Naive thymus-derived CD4-positive, alpha-beta T cell (primary cell): ENCODE measurements at regions not wholly inside any gene's neighbourhood (a gene's known extent, or its start where the extent isn't known, plus 50 kb on each side); places are given as distances from the start of the nearest gene placed in this dataset.

Experiments
- ATAC-seq: fragments of 150-1000 bp; cut with Tn5 transposase; 2 replicates; pipeline ENCODE4 v1.10.0; 2021; ENCODE audit warnings: mild to moderate bottlenecking, moderate library complexity
- CTCF ChIA-PET: fragments of 350-600 bp; sonication (Branson Sonifier 250); formaldehyde crosslinking; loops from one replicate; lab custom pipeline; 2021; ENCODE audit warnings: antibody characterized with exemption; lab: Charles Lee
- POLR2A ChIA-PET: fragments of 350-600 bp; sonication (Branson Sonifier 250); formaldehyde crosslinking; loops from one replicate; lab custom pipeline; 2021; ENCODE audit warnings: antibody characterized with exemption, inconsistent platforms; lab: Charles Lee
- DNase-seq, 9 donors: peaks; one replicate each; pipeline versions ENCODE4 v3.0.0 to v3.0.0-alpha.2; 2020 to 2022; ENCODE audit warnings: mixed read lengths in 1 of 9
- H3K27ac ChIP-seq: one replicate; pipeline ENCODE4 v1.7.0; 2013; ENCODE audit warnings: mild to moderate bottlenecking, low read depth, low read length, moderate library complexity
- H3K27me3 ChIP-seq, 2 donors: one replicate each; pipeline ENCODE4 v1.7.0; 2013; ENCODE audit warnings: low read length in 2 of 2, mild to moderate bottlenecking in 2 of 2, moderate library complexity in 2 of 2; ENCODE audit not compliant: control insufficient read depth in 2 of 2, insufficient read depth in 2 of 2
- H3K36me3 ChIP-seq, 3 experiments: 1 replicate in 2 of 3; 2 replicates in 1 of 3; pipeline ENCODE4 v1.7.0; 2013; ENCODE audit warnings: low read length in 3 of 3, mild to moderate bottlenecking in 3 of 3, moderate library complexity in 1 of 3; ENCODE audit not compliant: insufficient read depth in 3 of 3, control insufficient read depth in 2 of 3
- H3K4me1 ChIP-seq, 2 donors: one replicate each; pipeline ENCODE4 v1.7.0; 2013; ENCODE audit warnings: low read length in 2 of 2, mild to moderate bottlenecking in 2 of 2, moderate library complexity in 1 of 2; ENCODE audit not compliant: control insufficient read depth in 2 of 2, insufficient read depth in 2 of 2
- H3K4me3 ChIP-seq: 2 replicates; pipeline ENCODE4 v1.7.0; 2013; ENCODE audit warnings: mild to moderate bottlenecking, low read length
- H3K9me3 ChIP-seq, 3 experiments: 1 replicate in 2 of 3; 2 replicates in 1 of 3; pipeline ENCODE4 v1.7.0; 2013; ENCODE audit warnings: low read length in 3 of 3; ENCODE audit not compliant: control insufficient read depth in 2 of 3
- H3K27ac Mint-ChIP-seq, 9 donors: one replicate each; pipeline ENCODE4 v1.8.0; 2020 to 2022; ENCODE audit warnings: mixed read lengths in 9 of 9, mild to moderate bottlenecking in 8 of 9, moderate library complexity in 5 of 9, inconsistent platforms in 2 of 9
- H3K27me3 Mint-ChIP-seq, 5 donors: one replicate each; pipeline ENCODE4 v1.8.0; 2021 to 2022; ENCODE audit warnings: mixed read lengths in 5 of 5, mild to moderate bottlenecking in 1 of 5
- H3K36me3 Mint-ChIP-seq, 5 donors: one replicate each; pipeline ENCODE4 v1.8.0; 2020 to 2022; ENCODE audit warnings: mixed read lengths in 5 of 5, mild to moderate bottlenecking in 3 of 5, inconsistent platforms in 1 of 5
- H3K4me1 Mint-ChIP-seq, 7 donors: one replicate each; pipeline ENCODE4 v1.8.0; 2020 to 2022; ENCODE audit warnings: mixed read lengths in 7 of 7, mild to moderate bottlenecking in 3 of 7, inconsistent platforms in 1 of 7
- H3K4me3 Mint-ChIP-seq, 10 donors: one replicate each; pipeline ENCODE4 v1.8.0; 2020 to 2022; ENCODE audit warnings: mild to moderate bottlenecking in 10 of 10, mixed read lengths in 10 of 10, moderate library complexity in 6 of 10, inconsistent platforms in 2 of 10
- H3K9me3 Mint-ChIP-seq, 11 donors: one replicate each; pipeline ENCODE4 v1.8.0; 2020 to 2022; ENCODE audit warnings: mixed read lengths in 11 of 11, mild to moderate bottlenecking in 4 of 11, inconsistent platforms in 1 of 11, moderate library complexity in 1 of 11
- intact Hi-C, 2 donors: fragments of 100-400 bp; cut with micrococcal nuclease; formaldehyde crosslinking; loops; one replicate each; pipeline ENCODE4 v1.15.1; 2023

GRCh38 chr2:217086038-217086522 is 226.2 kb upstream of the TNP1 start:
- H3K36me3 ChIP-seq: no peaks in the 10 kb centered on the region
- ATAC-seq (peak; percentile 52), DNase-seq (no peak)
- Mint-ChIP-seq H3K36me3 (no peaks in the 10 kb centered on the region), H3K4me3 (no peak overlapping the region), H3K27ac (no peak overlapping the region), H3K27me3 (peaks cover 0 to 8% (median 5%) of the 10 kb centered on the region in 5 donors), H3K4me1 (peaks cover 8 to 27% (median 13%) of the 10 kb centered on the region in 7 donors), H3K9me3 (no peaks in the 10 kb centered on the region)
- H3K27ac ChIP-seq: no peak overlapping the region
- H3K4me3 ChIP-seq: no peak overlapping the region
- no peaks in the 10 kb centered on the region for H3K4me1 ChIP-seq
- no peaks in the 10 kb centered on the region for H3K9me3 ChIP-seq
- CTCF ChIA-PET: no interaction called here
- intact Hi-C loops: no loop called here
- H3K27me3 ChIP-seq: no peaks in the 10 kb centered on the region
- POLR2A ChIA-PET: no interaction called here

DNA sequence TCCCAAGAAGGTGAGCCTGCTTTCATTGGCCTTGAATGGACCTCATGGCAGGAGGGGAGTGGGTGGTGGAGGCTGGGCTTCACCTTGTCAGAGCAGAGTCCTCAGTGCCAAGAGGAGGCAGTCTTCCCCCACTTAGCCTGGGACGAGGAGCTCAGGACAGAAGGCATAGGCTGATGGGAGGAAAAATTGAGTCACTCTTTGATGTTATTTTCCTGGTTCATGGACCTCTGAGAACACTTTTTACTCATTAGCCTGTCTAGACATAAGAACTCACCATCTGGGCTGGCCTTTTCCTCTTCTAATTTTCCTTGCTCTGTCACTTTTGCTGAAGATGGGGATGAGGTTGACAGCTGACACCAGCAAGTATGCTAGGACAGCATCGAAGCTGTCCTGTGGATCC is 225.7 kb upstream of the TNP1 start:
- intact Hi-C loops: no loop called here
- Histone ChIP-seq H3K4me3 (no peak overlapping the region), H3K36me3 (no peaks in the 10 kb centered on the region), H3K27ac (no peak overlapping the region), H3K9me3 (no peaks in the 10 kb centered on the region), H3K27me3 (no peaks in the 10 kb centered on the region), H3K4me1 (no peaks in the 10 kb centered on the region)
- Mint-ChIP-seq H3K4me1 (peaks cover 8 to 27% (median 11%) of the 10 kb centered on the region in 7 donors), H3K27ac (no peak overlapping the region), H3K36me3 (no peaks in the 10 kb centered on the region), H3K4me3 (no peak overlapping the region), H3K27me3 (peaks cover 0 to 8% (median 5%) of the 10 kb centered on the region in 5 donors), H3K9me3 (no peaks in the 10 kb centered on the region)
- POLR2A ChIA-PET: no interaction called here
- CTCF ChIA-PET: no interaction called here
- DNase-seq (no peak), ATAC-seq (no peak)

GRCh38 chr2:217081799-217082198 is 221.9 kb upstream of the TNP1 start:
- Mint-ChIP-seq H3K27ac (no peak overlapping the region), H3K36me3 (no peaks in the 10 kb centered on the region)
- POLR2A ChIA-PET: no interaction called here

GRCh38 chr2:217079165-217079564 is 219.3 kb upstream of the TNP1 start:
- intact Hi-C loops: no loop called here
- Mint-ChIP-seq H3K36me3 (no peaks in the 10 kb centered on the region), H3K9me3 (peaks cover 0 to 5% (median 0%) of the 10 kb centered on the region in 11 donors), H3K4me1 (no peaks in the 10 kb centered on the region), H3K4me3 (no peak overlapping the region), H3K27me3 (peaks cover 0 to 4% (median 4%) of the 10 kb centered on the region in 5 donors), H3K27ac (no peak overlapping the region)
- ATAC-seq (no peak), DNase-seq (no peak)
- Histone ChIP-seq H3K27ac (no peak overlapping the region), H3K36me3 (no peaks in the 10 kb centered on the region), H3K9me3 (no peaks in the 10 kb centered on the region), H3K27me3 (no peaks in the 10 kb centered on the region), H3K4me1 (no peaks in the 10 kb centered on the region), H3K4me3 (no peak overlapping the region)
- ChIA-PET CTCF (no interaction called here), POLR2A (no interaction called here)

More at GRCh38 chr2:217081799-217082198, 221.9 kb upstream of the TNP1 start:
- H3K36me3 ChIP-seq: no peaks in the 10 kb centered on the region
- no peaks in the 10 kb centered on the region for H3K27me3 ChIP-seq
- CTCF ChIA-PET: no interaction called here
- Mint-ChIP-seq H3K9me3 (peaks cover 0 to 5% (median 0%) of the 10 kb centered on the region in 11 donors), H3K4me3 (no peak overlapping the region), H3K4me1 (peaks cover 0 to 12% (median 0%) of the 10 kb centered on the region in 7 donors), H3K27me3 (peaks cover 0 to 12% (median 5%) of the 10 kb centered on the region in 5 donors)
- DNase-seq: no peak
- H3K4me1 ChIP-seq: no peaks in the 10 kb centered on the region
- no peak overlapping the region for H3K4me3 ChIP-seq
- no peaks in the 10 kb centered on the region for H3K9me3 ChIP-seq
- intact Hi-C loops: no loop called here
- no peak for ATAC-seq
- no peak overlapping the region for H3K27ac ChIP-seq

- Histone ChIP-seq H3K36me3 (no peaks in the 10 kb centered on the region), H3K4me1 (no peaks in the 10 kb centered on the region), H3K4me3 (no peak overlapping the region), H3K27ac (no peak overlapping the region), H3K27me3 (no peaks in the 10 kb centered on the region), H3K9me3 (no peaks in the 10 kb centered on the region)
- DNase-seq (no peak), ATAC-seq (no peak)
- H3K4me1 Mint-ChIP-seq: no peaks in the 10 kb centered on the region
- no peaks in the 10 kb centered on the region for H3K36me3 Mint-ChIP-seq
- peaks cover 0 to 4% (median 2%) of the 10 kb centered on the region in 5 donors for H3K27me3 Mint-ChIP-seq
- no peak overlapping the region for H3K4me3 Mint-ChIP-seq
- no peak overlapping the region for H3K27ac Mint-ChIP-seq
- CTCF ChIA-PET: no interaction called here
- H3K9me3 Mint-ChIP-seq: peaks cover 0 to 5% (median 0%) of the 10 kb centered on the region in 11 donors
- POLR2A ChIA-PET: no interaction called here
- intact Hi-C loops: no loop called here
Observed at GRCh38 chr2:217077831-217078407, 218.1 kb upstream of the TNP1 start.

DNA sequence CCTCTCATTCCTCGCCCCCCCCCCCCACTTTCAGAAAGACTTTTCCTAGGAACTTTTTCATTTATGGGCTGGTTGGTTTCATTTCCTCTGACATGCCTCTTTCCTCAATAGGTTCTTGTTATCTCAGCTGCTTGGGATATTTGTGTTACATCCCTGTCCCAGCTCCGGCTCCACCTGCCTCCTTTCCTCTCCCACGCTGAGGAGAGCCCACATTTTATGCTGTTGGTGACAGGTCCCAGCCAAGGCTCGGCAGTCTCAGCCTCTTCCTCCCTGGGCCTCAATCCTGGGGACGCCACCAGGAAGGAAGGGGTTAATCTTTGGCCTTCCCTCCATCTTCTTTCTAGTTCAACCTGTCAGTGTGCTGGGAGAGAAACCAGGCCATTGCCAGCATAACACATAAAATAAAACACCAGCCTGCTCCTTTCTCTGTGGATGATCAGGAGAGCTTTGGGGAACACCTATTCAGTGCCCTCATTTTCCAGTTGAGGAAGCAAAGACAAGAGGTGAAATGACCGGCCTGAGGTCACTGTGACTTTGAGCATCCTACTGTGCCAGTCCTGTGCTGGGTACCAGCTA is 216.9 kb upstream of the TNP1 start:
- DNase-seq (no peak), ATAC-seq (no peak)
- H3K4me1 Mint-ChIP-seq: no peaks in the 10 kb centered on the region
- H3K9me3 ChIP-seq: no peaks in the 10 kb centered on the region
- no peaks in the 10 kb centered on the region for H3K36me3 ChIP-seq
- no peaks in the 10 kb centered on the region for H3K27me3 ChIP-seq
- no peak overlapping the region for H3K27ac Mint-ChIP-seq
- peaks cover 0 to 7% (median 0%) of the 10 kb centered on the region in 5 donors for H3K27me3 Mint-ChIP-seq
- no peak overlapping the region for H3K4me3 Mint-ChIP-seq
- no peaks in the 10 kb centered on the region for H3K4me1 ChIP-seq
- H3K4me3 ChIP-seq: no peak overlapping the region
- no peak overlapping the region for H3K27ac ChIP-seq
- no peaks in the 10 kb centered on the region for H3K36me3 Mint-ChIP-seq
- POLR2A ChIA-PET: no interaction called here
- intact Hi-C loops: no loop called here
- CTCF ChIA-PET: no interaction called here
- peaks cover 0 to 5% (median 0%) of the 10 kb centered on the region in 11 donors for H3K9me3 Mint-ChIP-seq

- intact Hi-C loops: no loop called here
- Mint-ChIP-seq H3K36me3 (no peaks in the 10 kb centered on the region), H3K4me3 (no peak overlapping the region), H3K4me1 (no peaks in the 10 kb centered on the region), H3K9me3 (peaks cover 0 to 5% (median 0%) of the 10 kb centered on the region in 11 donors), H3K27me3 (peaks cover 0 to 9% (median 0%) of the 10 kb centered on the region in 5 donors), H3K27ac (no peak overlapping the region)
- Histone ChIP-seq H3K9me3 (no peaks in the 10 kb centered on the region), H3K4me3 (no peak overlapping the region), H3K36me3 (no peaks in the 10 kb centered on the region), H3K27ac (no peak overlapping the region), H3K27me3 (no peaks in the 10 kb centered on the region), H3K4me1 (no peaks in the 10 kb centered on the region)
- POLR2A ChIA-PET: no interaction called here
- ATAC-seq: no peak
- CTCF ChIA-PET: no interaction called here
- DNase-seq: no peak
Observed at GRCh38 chr2:217076058-217076435, 216.2 kb upstream of the TNP1 start.
